GM21515 (cell line): ENCODE measurements at regions not wholly inside any gene's neighbourhood (a gene's known extent, or its start where the extent isn't known, plus 50 kb on each side); places are given as distances from the start of the nearest gene placed in this dataset.

ENCODE experiments used
- ATAC-seq: cut with Tn5 transposase; IDR thresholded peaks from one replicate; pipeline ENCODE4 v1.9.1; 2021; ENCODE audit not compliant: unreplicated experiment

DNA sequence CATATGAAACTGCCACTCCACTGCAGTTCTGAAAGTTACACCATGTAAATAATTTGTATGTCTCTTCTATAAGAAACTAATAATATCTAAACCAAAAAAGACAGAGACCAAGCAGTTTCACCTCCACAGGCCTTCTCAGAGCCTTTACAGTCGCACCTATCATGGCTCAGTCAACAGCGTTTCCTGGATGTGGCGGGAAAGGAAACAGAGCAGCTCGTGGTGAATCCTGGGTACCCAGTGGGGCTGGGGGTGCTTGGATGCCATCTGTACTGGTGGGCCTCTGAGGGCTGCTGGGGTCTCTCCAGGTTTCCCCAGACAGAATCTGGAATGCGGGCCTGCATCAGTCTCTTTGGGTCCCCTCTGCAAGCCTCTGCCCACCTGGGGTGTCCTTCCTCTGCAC is 100.2 kb upstream of the CASZ1 start:
- no peak for ATAC-seq

DNA sequence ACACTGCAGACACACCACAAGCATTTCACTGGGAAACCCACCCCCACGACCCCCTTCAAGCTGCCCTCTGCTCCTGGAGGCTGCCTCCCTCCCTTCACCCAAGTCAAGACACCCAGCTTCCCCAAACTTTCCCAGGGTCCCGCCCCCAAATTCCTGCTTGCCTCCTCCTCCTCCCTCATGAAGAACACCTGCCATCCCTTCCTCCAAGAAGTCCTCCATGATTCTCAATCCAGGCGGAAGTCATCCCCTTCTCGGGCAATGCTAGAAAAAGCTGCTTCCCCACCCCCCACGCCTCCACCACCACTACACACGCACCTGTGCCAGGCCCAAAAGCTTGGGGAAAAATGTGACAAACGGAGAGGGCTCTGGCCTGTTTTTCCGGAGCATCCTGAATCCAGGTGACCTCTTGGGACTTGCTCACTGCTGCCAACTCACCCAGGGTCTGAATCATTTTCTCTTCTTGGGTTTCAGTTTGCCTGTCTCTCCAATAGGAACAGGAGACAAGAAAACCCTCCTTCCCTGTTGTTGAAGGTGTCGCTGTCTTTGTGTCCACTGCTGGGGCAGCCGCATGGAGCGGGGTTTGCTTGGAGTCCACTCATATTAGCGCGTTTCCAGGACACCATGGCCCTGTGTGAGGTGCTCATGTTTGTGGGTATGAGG is 101.0 kb upstream of the CASZ1 start:
- ATAC-seq: no peak

DNA sequence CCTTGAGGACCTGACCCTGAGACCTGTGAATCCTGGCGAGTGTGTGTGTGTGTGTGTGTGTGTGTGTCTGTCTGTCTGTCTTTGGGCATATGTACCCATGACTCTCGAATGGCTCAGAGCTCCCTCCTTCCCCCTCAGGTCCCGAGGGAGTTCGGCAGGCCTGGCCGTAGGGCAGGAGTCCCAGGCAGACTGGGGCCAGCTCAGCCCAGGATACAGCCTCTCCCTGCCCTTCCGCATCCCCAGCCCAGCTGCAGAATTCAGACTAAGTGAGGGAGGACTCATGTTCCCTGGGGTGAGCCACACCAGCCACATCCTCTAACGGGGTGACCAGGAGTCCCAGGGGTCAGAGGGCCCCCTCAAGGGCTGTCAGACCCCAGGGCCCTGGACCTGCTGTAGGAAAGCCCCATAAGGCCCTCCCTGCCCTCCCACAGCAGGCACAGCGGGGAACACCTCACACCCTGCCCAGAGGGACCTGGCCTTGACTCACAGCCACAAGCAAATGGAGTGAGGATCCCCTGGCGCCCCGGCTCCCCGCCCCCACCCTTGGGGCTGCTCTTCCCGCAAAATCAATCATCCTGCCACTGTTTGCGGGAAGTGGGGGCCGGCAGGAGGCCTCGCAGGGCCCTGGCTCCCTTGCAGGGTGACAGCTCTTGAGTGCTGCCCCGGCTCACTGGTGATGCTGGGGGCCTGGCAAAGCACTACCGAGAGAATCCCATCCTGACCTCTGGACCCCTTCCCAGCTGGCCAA is 101.7 kb upstream of the CASZ1 start:
- no peak for ATAC-seq

DNA sequence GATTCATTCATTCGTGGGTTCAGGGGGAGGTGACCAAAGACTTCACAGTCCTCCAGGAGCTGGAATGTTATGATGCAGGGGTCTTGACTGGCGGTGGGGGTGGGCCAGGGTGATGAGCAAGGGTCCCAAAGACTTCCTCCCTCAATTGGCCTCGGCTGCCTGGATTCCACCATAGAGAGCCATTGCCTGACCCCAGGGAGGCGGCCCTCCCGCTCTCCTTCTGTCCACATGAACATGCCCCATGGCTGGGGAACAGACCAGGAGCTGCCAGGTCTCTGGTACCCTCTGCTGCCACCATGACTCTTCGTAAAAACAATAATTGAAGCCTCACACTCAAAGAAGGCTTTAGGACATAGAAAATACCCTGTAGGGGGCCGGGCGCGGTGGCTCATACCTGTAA is 102.5 kb upstream of the CASZ1 start:
- ATAC-seq: no peak

DNA sequence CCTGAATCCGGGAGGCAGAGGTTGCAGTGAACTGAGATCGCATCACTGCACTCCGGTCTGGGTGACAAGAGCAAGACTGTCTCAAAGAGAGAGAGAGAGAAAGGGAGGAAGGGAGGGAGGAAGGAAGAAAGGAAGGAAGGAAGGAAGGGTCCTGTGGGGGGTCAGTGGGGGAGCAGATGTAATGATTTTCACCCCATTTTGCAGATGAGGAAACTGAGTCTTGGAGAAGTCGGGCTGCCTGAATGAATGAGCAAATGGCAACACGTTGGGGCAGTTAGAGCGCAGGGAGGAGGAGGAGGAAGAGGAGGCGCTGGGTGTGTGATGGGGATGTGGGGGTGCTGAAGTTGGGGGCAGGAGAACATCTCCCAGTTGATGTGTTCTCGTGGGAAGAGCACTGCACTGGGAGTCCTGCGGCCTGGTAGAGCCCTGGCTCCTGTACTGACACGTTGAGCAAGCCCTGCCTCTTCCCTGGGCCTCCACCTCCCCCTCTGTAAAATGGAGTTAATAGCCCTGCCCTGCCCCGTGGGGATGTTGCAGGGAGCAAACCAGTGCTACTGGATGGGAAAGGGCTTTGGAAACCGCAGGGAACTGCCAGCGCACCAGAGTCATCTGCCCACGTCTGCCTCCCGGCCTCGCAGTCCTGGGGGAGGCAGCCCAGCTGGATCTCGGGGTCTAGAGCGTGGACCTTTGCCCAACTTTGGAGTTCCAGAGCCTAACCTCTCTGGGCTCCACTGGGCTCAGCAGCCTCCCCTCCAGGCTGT is 103.2 kb upstream of the CASZ1 start:
- no peak for ATAC-seq

DNA sequence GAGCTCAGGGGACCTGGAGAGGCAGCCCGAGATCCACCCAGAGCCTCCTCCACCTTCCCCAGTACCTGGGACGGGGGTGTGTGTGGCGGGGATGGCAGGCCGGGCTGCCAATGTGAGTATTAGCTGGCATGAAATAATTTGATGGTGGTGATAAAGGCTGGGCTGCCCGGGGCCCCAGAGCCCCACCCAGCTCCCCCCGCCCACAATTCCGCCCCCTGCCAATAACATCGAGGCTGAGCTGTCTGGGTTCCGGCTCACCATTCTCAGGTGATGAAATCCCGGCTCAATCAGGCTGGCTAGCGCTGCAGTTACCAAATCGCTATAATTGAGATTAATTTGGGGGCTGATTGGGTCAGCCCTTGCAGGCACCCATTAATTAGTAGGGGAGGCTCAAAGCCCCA is 103.8 kb upstream of the CASZ1 start:
- ATAC-seq: no peak

DNA sequence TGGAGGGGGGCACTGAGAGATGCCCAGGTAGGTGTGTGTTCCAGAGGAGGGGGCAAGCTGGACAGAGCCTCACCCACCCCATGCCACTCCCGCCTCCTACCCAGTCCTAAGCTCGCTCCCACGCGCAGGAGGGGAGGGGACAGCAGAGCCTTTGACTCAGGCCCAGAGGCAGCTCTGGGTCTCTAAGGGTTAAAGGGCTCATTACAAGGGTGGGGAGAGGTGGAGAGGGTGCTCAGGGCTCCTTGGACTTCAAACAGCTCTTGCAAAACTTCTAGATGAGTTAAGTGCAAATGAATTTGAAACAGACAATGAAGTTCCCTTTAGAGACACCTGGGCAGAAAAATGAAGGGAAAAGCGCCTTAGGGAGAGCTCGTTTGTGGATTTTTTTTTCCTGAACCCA is 104.2 kb upstream of the CASZ1 start:
- no peak for ATAC-seq

DNA sequence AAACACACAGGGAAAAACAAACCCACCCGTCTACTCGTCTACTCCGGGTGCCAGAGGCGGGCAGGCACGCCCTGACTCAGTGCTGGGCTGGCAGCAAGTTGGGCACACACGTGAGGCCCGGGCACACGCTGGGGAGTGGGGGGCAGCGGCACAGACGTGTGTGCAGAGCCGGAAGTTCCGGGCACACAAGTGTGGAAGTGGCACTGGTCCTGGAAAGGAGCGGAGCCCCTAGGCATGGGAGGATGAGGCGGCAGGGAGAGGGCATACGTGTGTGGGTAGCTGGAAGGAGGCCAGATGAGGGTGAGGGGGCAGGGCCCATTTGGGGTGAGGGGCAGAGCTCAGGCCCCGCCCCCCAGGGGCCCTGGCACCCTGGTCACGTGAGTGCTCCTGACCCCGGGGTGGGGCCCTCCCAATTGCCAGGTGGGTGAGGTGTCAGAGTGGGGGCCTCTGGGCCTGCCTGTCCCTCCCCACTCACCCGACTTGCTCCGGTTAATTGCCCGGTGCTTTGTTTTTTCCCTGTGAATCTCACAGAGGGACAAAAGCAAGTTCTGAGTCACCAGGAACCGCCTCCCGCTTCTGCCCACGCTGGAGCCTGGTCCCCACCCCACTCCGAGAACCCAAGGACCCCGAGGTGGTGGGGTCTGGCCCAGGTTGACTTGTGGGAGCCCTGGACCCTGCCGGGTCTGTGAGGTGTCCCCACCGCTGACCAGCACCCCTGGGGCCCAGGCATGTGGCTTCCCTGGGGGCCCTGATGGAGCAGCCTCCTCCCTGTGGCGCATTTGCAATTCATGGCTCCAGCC is 104.8 kb upstream of the CASZ1 start:
- no peak for ATAC-seq

DNA sequence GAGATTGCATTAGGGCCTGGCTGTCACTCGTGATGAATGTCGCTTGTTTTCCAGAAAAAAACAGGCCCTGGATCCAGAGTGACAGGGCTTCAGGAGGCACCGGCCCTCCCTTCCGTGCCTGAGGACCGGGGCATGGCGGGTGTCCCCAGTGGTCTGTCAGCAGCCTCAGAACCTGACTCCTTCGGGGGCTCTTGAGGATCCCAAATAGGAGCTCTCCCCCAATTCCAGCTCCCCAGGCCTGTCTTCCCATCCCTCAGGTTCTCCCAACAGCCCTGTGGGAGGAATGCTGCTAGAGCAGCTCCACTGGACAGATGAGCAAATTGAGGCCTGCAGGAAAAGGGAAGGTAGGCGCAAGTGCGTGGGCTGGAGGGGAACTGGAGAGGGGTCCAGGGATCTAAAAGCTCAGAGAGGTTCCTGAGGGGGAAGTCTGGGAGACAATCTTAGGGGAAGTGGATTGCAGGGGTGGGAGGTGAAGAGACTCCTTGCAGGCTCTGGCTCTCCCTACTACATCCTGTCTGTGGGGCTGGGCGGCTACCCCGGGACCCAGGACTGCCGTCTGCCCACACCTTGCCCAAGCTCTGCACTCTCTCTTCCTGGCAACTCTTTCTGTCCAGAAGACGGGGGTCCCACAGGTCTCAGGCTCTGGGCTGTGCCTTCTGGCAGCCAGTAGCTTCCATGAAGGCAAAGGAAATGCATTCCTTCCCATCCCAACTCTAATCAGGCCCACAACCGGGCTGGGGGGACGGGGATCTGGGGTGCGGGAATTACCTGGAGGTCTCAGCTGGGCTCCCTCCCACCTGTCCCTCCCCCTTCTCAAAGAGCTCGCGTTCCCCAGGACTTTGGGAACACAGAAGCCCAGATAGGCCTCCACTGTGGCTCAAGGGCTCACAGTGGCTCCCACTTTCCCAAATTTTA is 105.7 kb upstream of the CASZ1 start:
- ATAC-seq: no peak

DNA sequence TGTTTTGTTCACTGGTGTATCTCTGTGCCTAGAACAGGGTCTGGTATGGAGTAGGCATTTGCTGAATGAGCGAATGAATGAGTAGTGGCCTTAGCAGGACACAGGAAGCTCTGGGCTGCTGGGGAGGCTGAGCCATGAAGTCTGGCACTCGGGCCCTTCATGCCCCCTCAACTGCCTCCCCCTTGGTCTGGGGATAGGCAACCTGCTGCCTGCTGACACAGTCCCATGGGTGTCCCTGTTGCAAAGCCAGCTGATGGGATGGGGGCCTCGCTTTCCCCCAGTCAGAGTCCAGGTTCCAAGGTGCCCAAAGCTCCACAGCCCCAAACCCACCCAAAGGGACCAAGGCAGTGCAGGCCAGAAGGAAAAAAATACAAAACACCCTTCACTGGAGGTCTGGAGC is 107.0 kb upstream of the CASZ1 start:
- ATAC-seq: no peak

DNA sequence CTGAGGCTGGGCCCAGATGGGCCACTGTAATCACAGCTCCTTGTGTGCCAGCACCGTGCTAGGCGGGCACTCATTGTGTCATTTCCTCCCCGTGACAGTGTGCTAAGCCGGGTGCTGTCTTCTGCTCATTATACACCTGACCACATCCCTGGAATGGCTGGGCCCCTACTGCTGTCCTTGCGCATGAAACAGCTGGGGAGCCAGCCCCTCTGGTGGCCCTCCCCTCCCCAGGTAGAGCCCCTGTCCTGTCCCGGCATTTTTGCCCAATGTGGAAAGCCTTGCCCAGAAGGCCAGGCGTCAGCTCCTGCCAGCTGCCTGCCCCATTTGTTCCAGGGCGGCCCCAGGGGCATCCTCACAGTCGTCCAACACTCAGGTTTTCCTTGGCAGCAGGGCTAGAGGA is 107.4 kb upstream of the CASZ1 start:
- no peak for ATAC-seq

DNA sequence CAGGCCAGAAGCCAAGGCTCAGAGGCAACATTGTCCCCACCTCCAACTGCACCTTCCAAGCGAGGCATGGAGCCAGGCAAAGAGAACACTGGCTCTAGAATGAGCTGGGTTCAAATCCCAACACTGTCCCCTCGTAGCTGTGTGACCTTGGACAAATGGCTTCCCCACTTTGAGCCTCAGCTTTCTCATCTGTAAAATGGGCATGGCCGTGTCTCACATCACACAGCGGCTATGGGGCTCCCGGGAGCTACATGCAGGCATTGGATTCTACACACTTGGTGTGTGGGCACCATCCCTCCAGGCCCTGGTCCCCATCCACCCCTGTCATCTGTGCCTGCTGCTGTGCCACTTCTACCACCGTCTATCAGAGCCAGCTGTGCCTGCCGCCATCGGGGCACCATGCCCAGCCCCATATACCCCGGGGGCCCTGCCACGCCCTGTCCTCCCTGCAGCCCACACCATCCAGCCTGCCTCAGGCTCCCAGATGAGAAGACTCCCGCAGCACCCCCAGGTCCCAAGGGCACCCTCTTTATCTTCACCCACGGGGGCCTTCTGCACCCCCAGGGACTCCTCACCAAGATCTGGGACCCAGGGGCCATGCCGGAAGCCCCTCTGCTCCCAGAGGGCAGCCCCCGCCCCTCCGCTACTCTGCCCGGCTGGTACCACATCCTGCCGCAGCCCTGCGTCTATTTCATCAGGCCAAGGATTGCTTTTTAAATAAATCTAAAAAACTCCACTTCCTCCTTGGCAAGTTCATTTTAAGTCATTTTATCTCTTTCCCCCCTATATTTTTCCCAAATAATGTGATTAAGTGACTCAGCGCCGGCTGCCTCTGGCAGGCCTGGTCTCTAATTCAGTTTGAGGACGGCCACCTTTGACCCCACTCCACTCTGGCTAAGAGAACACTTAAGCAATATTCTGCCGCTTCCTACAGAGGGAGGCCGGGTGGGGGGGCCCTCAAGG is 107.8 kb upstream of the TARDBP start:
- no peak for ATAC-seq

DNA sequence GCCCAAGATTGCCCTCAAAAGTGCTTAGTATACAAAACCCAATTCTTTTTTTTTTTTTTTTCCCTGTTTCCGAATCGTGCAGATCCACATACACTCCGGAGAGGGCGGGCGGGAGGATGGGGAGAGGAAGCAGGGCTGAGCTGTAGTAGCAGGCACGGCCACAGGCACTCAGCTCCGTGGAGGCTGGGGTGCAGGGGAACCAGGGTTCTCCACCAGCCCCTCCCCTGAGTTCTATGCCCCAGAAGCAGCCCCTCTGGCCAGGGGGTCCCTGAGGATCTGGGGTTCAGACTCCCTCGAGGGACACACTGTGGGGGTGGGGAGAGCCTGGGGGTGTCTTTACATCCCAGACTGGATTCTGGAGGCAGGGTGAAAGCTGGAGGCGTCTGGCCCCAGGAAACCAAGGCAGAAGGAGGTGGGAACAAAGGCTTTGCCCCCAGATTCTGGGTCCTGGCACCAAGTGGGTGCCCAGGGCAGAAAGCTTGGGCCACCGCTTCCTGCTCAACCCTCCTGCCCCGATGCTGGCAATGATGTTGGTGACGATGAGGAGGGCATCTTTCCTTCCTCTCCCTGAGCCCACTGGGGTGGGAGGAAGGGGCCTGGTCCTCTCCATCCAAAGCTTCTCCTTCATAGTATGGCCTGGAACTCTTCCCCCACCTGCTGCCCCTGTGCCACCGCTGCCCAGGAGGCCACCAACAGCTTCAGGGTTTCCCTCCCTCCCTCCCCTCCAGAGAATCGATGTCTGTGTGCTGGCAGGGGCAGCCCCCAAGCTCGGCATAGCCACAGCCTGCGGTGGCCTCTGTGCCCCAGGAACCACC is 106.4 kb upstream of the TARDBP start:
- no peak for ATAC-seq

DNA sequence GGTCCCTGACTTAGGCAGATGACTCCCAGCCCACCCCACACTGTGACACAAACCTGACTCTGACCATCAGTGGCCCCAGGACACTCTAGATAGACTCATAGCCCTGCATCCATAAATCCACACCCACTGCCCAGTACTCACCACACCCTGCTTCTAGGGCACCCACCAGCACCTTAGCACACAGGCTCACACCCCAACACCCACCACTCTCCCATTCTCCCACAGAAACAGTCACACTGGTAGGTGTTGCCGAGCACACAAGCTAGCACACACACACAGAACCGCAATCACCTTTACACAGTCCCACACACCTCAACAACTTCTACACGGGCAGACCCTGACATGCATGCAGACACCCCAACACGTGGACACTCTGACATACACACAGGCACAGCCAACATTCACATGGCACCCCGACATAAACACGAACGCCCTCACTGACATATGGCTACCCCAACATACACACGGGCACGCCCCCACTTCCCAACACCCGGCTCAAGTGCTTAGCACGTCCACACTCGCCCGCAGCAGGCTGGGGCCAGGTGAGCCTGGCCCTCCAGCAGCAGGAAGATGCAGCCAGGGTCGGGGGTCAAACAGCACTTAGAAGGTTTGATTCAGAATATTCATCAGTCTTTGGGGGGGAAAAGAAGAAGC is 105.5 kb upstream of the TARDBP start:
- no peak for ATAC-seq

DNA sequence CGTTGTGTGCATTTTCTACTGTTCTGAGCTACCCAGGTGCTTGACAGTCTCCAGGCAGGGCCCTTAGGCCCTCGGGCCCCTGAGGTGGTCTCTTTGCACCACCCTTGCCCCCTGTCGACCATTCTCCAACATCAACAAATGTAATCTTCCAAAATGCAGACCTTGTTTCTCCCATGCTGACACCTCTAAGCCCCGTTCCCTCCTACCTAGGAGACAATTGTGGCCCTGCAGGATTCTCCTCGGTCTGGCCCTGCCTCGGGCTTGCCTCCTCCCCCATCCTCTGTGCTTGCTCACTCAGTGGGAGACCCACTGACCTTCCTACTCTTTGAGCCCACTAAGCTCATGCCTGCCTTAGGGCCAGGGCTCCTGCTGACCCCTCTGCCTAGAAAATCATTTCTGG is 104.2 kb upstream of the TARDBP start:
- no peak for ATAC-seq

DNA sequence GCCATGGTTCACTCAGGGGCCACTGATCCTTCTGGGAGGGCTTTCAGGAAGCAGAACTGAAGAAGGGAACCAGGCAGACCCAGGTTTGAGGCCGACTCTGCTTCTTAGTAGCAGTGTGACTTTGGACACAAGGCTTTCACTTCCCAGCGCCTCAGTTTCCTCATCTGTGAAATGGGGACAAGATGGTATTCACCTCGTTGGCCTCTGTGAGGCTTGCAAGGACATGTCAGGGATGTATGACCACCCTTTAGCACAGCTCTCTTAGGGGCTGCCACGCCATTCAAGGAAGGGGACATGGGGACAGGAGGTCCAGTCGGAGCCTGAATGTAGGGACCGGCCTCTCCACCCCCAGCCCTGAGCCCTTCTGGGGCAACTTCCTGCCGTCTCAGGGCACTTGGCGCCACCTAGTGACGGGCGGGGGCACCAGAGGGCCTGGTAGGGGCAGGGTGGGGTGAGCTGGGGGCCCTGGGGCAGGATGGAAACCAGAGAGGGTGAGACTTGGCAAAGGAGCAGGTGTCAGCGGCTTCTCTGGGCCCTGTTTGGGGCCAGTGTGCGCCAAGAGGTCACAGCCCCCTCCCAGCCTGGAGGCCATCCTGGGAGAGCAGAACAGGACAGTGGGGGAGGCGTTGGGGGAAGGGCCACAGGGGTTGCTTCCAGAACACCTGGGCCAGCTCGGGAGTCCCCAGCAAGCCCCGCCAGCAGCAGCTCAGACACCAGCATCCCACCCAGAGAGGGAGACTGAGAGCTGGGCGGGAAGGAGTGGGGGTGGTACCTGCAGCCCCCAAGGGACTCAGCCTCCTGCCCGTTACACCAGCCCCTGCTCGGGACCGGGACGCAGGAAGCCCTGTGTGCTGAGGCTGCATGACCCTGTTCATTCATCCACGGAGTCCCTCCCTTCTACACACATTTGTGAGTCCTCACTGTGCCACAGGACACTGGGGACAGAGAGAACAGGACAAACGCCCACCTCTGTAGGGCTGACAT is 102.5 kb upstream of the TARDBP start:
- ATAC-seq: no peak
